Right lung (tissue), 2 donors: ENCODE measurements at regions not wholly inside any gene's neighbourhood (a gene's known extent, or its start where the extent isn't known, plus 50 kb on each side); places are given as distances from the start of the nearest gene placed in this dataset.

Experiments used
- DNase-seq, 2 donors: peaks; one replicate each; pipeline ENCODE4 v3.0.0-alpha.2; 2013

- no peak for DNase-seq
Observed at GRCh38 chr7:45235905-45236304, 78.3 kb downstream of the RAMP3 start.

GRCh38 chr7:45236666-45237065 is 79.1 kb downstream of the RAMP3 start:
- DNase-seq: no peak

GRCh38 chr7:45237788-45238461 is 80.3 kb downstream of the RAMP3 start:
- no peak for DNase-seq

- no peak for DNase-seq
Observed at GRCh38 chr7:45238806-45239205, 81.2 kb downstream of the RAMP3 start.

- DNase-seq: no peak
Observed at GRCh38 chr7:45239486-45239885, 81.9 kb downstream of the RAMP3 start.

GRCh38 chr7:45240273-45240771 is 82.7 kb downstream of the RAMP3 start:
- DNase-seq: no peak

GRCh38 chr7:45240926-45241325 is 83.3 kb downstream of the RAMP3 start:
- DNase-seq: no peak

GRCh38 chr7:45241339-45242109 is 83.9 kb downstream of the RAMP3 start:
- DNase-seq: no peak

GRCh38 chr7:45242261-45242660 is 84.7 kb downstream of the RAMP3 start:
- no peak for DNase-seq

GRCh38 chr7:45242698-45243097 is 85.1 kb downstream of the RAMP3 start:
- DNase-seq: no peak

- DNase-seq: no peak
Observed at GRCh38 chr7:45244981-45245380, 87.4 kb downstream of the RAMP3 start.

- no peak for DNase-seq
Observed at GRCh38 chr7:45246339-45246738, 88.7 kb downstream of the RAMP3 start.

GRCh38 chr7:45252248-45252647 is 94.7 kb downstream of the RAMP3 start:
- DNase-seq: no peak

GRCh38 chr7:45252857-45253256 is 95.3 kb downstream of the RAMP3 start:
- no peak for DNase-seq

- no peak for DNase-seq
Observed at GRCh38 chr7:45253368-45253767, 95.8 kb downstream of the RAMP3 start.

- DNase-seq: no peak
Observed at GRCh38 chr7:45255187-45255586, 97.6 kb downstream of the RAMP3 start.

- no peak for DNase-seq
Observed at GRCh38 chr7:45256309-45256708, 98.7 kb downstream of the RAMP3 start.

- DNase-seq: no peak
Observed at GRCh38 chr7:45256775-45257174, 99.2 kb downstream of the RAMP3 start.

- no peak for DNase-seq
Observed at GRCh38 chr7:45257284-45257683, 99.7 kb downstream of the RAMP3 start.

GRCh38 chr7:45258533-45259226 is 101.1 kb downstream of the RAMP3 start:
- no peak for DNase-seq

- no peak for DNase-seq
Observed at GRCh38 chr7:45259227-45259596, 101.6 kb downstream of the RAMP3 start.

GRCh38 chr7:45259966-45260646 is 102.5 kb downstream of the RAMP3 start:
- DNase-seq: peak; percentile 18 to 23
